GM18520 (cell line): ENCODE measurements at regions not wholly inside any gene's neighbourhood (a gene's known extent, or its start where the extent isn't known, plus 50 kb on each side); places are given as distances from the start of the nearest gene placed in this dataset.

ENCODE experiments used
- ATAC-seq: cut with Tn5 transposase; IDR thresholded peaks from one replicate; pipeline ENCODE4 v1.9.1; 2021; ENCODE audit not compliant: unreplicated experiment

GRCh38 chr14:84003346-84003745 is 1526.6 kb upstream of the FLRT2 start:
- ATAC-seq = no peak

DNA sequence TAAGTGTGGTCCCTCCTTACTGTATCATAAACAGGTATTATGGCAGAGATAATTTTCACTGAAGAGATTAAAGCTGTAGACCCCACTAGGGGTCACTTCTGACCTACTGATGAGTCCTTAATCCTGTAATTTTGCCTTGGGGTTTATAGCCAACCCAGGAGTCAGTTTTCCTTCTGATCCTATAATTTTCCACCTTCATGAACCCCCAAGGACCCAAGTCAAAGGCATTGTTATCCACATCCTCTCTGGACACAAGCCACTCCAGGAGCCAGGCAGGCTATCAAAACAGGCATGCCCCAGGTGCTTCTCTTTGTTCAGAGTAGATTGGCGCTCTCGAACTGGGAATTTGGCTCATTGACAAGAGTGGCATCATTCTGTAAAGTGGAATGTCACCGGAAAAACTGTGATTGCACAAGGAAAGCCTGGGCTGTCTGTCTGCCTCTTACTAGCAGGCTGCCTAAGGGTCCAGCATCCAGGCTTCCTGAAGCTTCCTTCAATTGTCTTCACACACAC is 1523.2 kb upstream of the FLRT2 start:
- ATAC-seq = no peak

GRCh38 chr14:84013424-84013823 is 1516.5 kb upstream of the FLRT2 start:
- no peak for ATAC-seq

DNA sequence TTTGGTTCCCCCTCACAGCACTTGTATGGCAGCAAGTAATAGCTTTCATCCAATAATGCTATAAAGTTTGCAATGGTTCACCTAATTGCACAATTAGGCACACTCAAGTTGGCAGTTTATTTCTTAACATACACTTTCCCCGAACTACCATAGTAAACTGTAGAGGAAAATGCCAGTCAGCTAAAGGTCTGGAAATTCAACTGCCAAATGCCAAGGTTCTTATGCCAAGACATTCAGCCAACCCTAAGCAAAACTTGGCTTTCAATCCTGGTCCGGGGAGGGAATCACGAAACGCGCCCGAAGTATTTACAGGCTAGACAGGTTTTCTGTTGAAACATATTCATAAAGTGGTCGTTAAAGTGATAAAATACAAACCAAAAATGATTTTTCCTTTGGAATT is 1512.4 kb upstream of the FLRT2 start:
- no peak for ATAC-seq

DNA sequence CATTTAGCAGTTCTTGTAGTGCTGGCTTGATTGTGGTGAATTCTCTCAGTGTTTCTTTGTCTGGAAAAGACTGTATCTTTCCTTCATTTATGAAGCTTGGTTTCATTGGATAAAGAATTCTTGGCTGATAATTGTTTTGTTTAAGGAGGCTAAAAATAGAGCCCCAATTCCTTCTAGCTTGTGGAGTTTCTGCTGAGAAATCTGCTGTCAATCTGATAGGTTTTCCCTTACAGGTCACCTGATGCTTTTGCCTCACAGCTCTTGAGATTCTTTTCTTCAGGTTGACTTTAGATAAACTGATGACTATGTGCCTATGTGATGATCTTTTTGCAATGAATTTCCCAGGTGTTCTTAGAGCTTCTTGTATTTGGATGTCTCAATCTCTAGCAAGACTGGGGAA is 1508.5 kb upstream of the FLRT2 start:
- no peak for ATAC-seq

- no peak for ATAC-seq
Measured at GRCh38 chr14:84024231-84024820, 1505.6 kb upstream of the FLRT2 start.

DNA sequence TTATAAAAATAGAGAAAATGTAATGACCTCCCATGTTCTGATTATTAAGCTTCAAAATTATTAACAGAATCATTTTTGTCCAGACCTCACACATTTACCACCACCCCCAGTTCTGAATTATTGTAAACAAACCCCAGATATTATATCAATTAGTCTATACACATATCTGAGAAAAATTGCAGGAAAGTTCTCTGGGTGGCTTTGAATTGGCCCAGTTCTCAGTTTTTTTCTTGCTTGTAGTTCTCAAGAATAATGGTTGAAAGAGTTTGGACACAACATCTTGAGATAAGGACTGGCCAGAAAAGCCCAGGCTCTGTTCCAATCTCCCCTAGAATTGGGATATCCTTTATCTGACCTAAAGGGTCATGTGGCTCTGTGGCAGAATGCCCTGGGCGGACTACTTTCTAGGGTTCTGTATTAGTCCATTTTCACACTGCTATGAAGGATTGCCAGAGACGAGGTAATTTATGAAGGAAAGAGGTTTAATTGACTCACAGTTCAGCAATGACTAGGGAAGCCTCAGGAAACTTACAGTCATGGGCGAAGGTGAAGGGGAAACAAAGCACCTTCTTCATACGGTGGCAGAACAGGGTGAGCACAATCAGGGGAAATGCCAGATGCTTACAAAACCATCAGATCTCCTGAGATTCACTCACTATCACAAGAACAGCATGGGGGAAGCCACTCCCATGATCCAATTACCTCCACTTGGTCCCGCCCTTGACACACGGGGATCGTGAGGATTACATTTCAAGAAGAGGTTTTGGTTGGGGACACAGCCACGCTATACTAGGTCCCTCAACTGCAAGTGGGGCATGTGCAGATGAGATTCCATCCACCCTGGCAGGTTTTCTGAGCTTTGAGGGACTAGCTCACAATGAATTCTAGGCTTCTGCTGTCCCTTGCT is 1504.6 kb upstream of the FLRT2 start:
- ATAC-seq = no peak

DNA sequence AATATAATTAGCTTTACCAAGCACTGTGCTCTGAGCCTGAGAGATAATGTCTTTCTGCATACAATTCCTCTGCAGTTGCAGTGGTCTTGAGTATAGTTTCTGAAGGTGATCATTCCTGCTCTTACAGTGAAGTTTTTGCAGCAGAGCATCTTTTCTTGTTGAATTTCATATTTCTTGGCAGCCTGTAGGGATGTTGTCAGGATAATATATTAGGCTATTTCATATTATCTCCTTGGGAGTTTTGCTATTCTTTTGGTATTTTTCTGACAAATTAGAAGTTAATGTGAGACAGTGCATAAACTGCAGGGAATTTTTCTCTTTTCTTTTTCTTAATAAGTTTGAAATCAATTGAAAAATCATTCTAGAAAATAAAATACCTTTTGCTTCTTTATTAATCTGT is 1502.6 kb upstream of the FLRT2 start:
- no peak for ATAC-seq

GRCh38 chr14:84028080-84028604 is 1501.8 kb upstream of the FLRT2 start:
- no peak for ATAC-seq

GRCh38 chr14:84029246-84029645 is 1500.7 kb upstream of the FLRT2 start:
- ATAC-seq = no peak

GRCh38 chr14:84029720-84030119 is 1500.2 kb upstream of the FLRT2 start:
- no peak for ATAC-seq

GRCh38 chr14:84036840-84037239 is 1493.1 kb upstream of the FLRT2 start:
- no peak for ATAC-seq

GRCh38 chr14:84037593-84037992 is 1492.4 kb upstream of the FLRT2 start:
- ATAC-seq = no peak

DNA sequence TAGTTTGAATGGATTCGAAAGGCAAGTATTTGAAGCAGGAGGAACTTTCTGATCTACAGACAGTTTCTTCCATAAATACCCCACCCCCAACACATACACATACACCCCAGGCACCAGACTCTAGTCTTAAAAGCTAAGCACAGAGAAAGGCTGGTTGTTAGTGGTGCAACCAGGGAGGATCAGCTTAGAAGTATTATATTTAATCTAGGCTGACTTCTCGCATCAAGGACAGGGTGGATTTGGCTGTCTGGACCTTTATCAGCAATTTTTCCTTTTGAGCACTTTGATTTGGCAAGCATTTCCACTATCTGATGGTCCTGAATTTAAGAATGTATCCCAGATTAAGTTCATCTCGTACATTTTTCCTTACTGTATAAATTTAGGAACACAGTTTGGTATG is 1489.8 kb upstream of the FLRT2 start:
- ATAC-seq = no peak

DNA sequence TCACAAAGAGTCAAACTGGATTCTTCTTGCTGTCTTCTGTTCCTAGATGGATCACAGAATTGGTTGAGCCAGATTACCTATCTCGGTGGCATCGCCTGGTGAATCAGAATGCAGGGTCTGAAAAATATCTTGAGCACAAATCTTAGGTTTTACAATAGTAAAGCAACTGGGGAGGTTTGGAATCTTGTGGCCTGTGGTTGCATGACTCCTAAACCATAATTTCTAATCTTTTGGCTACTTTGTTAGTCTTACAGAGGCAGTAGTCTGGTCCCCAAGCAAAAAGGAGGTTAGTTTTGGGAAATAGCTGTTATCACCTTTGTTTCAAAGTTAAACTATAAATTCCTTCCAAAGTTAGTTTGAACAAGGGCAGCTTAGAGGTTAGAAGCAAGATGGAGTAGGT is 1488.5 kb upstream of the FLRT2 start:
- no peak for ATAC-seq

- no peak for ATAC-seq
Measured at GRCh38 chr14:84042992-84043391, 1487.0 kb upstream of the FLRT2 start.

DNA sequence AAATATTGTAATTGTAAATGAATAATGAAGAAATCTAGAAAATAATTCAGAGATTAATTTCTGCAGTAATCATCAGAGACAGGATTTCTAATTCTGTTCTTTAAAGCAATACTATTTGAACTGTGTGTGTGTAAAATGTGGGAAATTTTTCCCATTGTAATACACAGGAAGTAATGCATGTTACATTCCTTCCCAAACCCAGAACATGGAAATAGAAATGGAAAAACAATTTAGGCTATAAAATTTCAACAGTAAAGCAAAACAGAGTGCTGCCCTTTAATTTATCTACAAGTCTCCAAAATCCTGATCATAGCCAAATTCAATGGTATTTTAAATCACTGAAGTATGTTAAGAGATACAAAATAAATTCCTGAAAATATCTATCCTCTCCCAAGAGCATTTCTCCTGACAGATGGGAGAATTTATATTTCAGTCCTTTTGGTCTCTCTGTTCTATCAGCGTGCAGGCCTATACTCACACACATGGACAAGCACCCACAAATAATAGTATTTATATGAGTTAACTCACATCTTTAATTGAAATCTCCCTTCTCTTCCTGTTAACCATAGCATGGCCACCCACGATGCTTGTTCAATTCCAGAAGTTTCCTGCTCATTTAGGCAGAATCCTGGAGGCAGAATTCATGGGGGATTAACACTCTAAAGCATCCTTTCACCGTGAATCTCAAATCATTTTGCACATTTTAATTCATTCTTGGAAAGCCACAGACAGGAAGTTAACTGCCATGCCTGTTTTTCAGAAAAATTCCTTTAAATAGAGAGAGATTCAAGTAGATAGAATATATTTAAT is 1465.4 kb upstream of the FLRT2 start:
- ATAC-seq = no peak

DNA sequence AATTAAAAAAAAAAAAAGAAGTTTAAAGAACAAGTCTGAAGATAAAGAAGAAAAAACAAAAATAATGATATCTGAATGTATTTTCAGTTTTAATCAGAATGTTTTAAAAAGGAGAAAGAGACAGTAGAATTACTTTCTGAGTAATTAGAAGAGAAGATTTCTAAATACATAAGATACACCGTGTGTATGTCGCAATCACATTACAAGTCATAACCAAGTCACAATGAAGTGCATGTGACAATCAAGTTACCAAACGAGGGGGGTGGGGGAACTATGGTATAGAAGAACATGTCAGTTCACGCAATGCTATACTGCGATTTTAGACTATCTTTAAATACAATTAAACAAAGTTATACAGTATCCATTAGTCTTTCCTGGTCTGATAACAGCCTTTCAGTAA is 1464.1 kb upstream of the FLRT2 start:
- no peak for ATAC-seq

- no peak for ATAC-seq
Measured at GRCh38 chr14:84068288-84068687, 1461.7 kb upstream of the FLRT2 start.

DNA sequence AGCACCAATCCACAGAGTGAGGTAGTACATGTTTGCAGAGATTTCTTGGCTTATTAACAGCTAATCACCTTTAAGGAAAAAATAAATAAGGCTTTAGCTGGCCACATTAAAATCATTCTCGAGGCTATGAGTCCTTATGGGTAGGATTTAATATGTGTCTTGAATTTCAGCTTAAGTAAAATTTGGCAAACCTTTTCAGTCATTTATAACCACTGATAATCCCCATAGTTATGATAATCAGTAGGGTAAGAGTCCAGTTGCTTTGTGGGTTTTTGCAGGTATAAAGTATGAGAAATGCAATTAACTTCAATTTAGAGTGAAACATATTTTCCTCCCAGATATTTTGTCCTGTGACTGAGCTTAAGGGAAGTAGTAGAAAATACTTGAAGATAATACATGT is 1458.9 kb upstream of the FLRT2 start:
- no peak for ATAC-seq

DNA sequence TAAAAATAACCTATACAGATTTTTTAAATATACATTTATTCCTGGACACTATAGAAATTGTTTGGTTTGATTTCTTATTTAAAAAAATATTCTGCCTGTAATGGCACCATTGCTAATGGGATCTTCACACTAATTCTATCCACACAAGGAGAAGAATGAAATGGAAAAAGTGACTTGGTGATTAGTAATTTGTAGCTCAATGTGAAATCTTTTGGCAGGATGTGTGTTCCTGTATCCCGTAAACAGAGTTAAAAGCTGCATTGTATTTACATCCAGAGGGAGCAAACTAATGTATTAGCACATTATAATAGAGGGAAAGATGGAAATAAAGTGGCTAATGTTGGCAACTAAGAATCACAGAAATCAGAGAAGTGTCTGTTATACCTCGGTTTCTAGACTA is 1455.3 kb upstream of the FLRT2 start:
- ATAC-seq = no peak
